ENCODE measurements at regions not wholly inside any gene's neighbourhood (a gene's known extent, or its start where the extent isn't known, plus 50 kb on each side); places are given as distances from the start of the nearest gene placed in this dataset.

DNA sequence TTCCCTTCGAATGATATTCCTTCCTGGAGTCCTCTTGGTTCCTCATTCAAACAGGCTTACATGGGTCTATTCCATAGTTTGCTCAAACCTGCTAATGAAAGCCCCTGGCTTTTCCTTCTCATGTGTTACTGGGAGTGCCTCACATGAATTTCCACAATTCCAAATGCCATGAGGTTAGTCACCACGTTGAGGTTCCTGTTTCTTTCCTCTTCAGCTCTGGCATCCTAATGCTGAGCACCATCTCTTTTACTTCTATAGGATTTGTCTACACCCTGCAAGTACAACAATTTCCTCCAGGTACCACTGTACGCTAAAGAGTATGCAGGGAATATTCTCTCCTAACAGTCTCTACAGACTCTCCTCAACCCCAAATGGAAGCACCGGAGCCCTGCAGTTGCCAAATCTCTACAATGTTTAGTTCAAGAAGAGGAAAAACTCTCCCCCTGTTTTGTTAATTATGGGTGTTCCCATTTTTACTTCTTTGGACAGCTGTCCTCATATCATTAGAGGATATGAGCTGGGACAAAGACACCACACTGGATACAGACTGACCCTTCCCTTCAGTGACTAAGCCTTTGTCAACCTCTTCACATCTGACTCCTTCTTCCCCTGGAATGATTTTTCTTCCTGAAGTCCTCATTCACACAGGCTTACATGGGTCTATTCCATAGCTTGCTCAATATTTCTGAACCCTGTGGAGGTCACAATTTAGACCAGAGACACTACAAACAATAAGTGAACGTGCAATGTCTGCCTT, 145.8 kb upstream of the BET1 start:
- TF ChIP-seq, protein P1, sequence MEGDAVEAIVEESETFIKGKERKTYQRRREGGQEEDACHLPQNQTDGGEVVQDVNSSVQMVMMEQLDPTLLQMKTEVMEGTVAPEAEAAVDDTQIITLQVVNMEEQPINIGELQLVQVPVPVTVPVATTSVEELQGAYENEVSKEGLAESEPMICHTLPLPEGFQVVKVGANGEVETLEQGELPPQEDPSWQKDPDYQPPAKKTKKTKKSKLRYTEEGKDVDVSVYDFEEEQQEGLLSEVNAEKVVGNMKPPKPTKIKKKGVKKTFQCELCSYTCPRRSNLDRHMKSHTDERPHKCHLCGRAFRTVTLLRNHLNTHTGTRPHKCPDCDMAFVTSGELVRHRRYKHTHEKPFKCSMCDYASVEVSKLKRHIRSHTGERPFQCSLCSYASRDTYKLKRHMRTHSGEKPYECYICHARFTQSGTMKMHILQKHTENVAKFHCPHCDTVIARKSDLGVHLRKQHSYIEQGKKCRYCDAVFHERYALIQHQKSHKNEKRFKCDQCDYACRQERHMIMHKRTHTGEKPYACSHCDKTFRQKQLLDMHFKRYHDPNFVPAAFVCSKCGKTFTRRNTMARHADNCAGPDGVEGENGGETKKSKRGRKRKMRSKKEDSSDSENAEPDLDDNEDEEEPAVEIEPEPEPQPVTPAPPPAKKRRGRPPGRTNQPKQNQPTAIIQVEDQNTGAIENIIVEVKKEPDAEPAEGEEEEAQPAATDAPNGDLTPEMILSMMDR (conservative IDR thresholded peaks at IDR 0.05; ENCODE audit: low read depth, low read length): no peak
- TF ChIP-seq POLR2A (IDR thresholded peaks at IDR 0.05; ENCODE audit: low read depth, low read length): no peak

All from IMR-90 (cell line).